ENCODE measurements at regions not wholly inside any gene's neighbourhood (a gene's known extent, or its start where the extent isn't known, plus 50 kb on each side); places are given as distances from the start of the nearest gene placed in this dataset.

- H3K4ac ChIP-seq (ENCODE audit: low read depth, low read length), result no peak overlapping the region
- no peak for DNase-seq
- no CpG with 5 or more reads among the region's 3 CpGs for WGBS (ENCODE audit: extremely low coverage, insufficient coverage, insufficient read length)
- no peaks in the 10 kb centered on the region for H3K36me3 ChIP-seq (ENCODE audit: control insufficient read depth in 1 of 2, insufficient read depth in 2 of 2, low read length in 2 of 2)
- H2AK5ac ChIP-seq (ENCODE audit: low read length), result no peak overlapping the region
- no peak overlapping the region for H3K23ac ChIP-seq (ENCODE audit: low read length)
- H4K91ac ChIP-seq (ENCODE audit: low read depth, low read length), result no peak overlapping the region
- no peak overlapping the region for H2BK12ac ChIP-seq (ENCODE audit: low read length)
- H3K27me3 ChIP-seq (ENCODE audit: insufficient read depth, low read length), result no peaks in the 10 kb centered on the region
- H3K27ac ChIP-seq (ENCODE audit: low read depth, low read length), result no peak overlapping the region
- no peaks in the 10 kb centered on the region for H3K9me3 ChIP-seq (ENCODE audit: insufficient read depth, low read depth, low read length)
- no peaks in the 10 kb centered on the region for H3K4me1 ChIP-seq (ENCODE audit: control insufficient read depth in 1 of 2, insufficient read depth in 2 of 2, low read length in 2 of 2)
- H4K8ac ChIP-seq (ENCODE audit: low read depth, low read length), result no peak overlapping the region
- H4K12ac ChIP-seq (ENCODE audit: low read depth, low read length), result no peak overlapping the region
- H2BK120ac ChIP-seq (ENCODE audit: insufficient read depth, low read length, poor library complexity), result no peak overlapping the region
- H3K79me1 ChIP-seq (ENCODE audit: low read length), result no peaks in the 10 kb centered on the region
- no peak overlapping the region for H2AFZ ChIP-seq (ENCODE audit: insufficient read depth, low read length, poor library complexity)
- H3K18ac ChIP-seq (ENCODE audit: low read length), result no peak overlapping the region
- H3K9ac ChIP-seq (ENCODE audit: low read length), result no peak overlapping the region
- H3K79me2 ChIP-seq (ENCODE audit: control insufficient read depth, insufficient read depth, low read length, poor library complexity), result no peaks in the 10 kb centered on the region
- no peak overlapping the region for H2BK5ac ChIP-seq (ENCODE audit: low read depth, low read length, poor library complexity)
- no peak overlapping the region for H3K4me2 ChIP-seq (ENCODE audit: low read length)
- H3K14ac ChIP-seq (ENCODE audit: low read length), result no peak overlapping the region
- no peak overlapping the region for H3K4me3 ChIP-seq (ENCODE audit: low read depth, low read length)
Observed at GRCh38 chr2:142234741-142235140, 103.9 kb upstream of the LRP1B start.

GRCh38 chr2:142223309-142223708, 92.5 kb upstream of the LRP1B start:
- no peak overlapping the region for H3K27ac ChIP-seq (ENCODE audit: low read depth, low read length)
- H3K36me3 ChIP-seq (ENCODE audit: control insufficient read depth in 1 of 2, insufficient read depth in 2 of 2, low read length in 2 of 2), result no peaks in the 10 kb centered on the region
- no peaks in the 10 kb centered on the region for H3K27me3 ChIP-seq (ENCODE audit: insufficient read depth, low read length)
- H3K14ac ChIP-seq (ENCODE audit: low read length), result no peak overlapping the region
- H2AK5ac ChIP-seq (ENCODE audit: low read length), result no peak overlapping the region
- H4K12ac ChIP-seq (ENCODE audit: low read depth, low read length), result no peak overlapping the region
- no peak overlapping the region for H4K91ac ChIP-seq (ENCODE audit: low read depth, low read length)
- H2BK12ac ChIP-seq (ENCODE audit: low read length), result no peak overlapping the region
- no peak overlapping the region for H3K4me2 ChIP-seq (ENCODE audit: low read length)
- H3K9me3 ChIP-seq (ENCODE audit: insufficient read depth, low read depth, low read length), result no peaks in the 10 kb centered on the region
- no peak overlapping the region for H2AFZ ChIP-seq (ENCODE audit: insufficient read depth, low read length, poor library complexity)
- H3K79me1 ChIP-seq (ENCODE audit: low read length), result no peaks in the 10 kb centered on the region
- H3K23ac ChIP-seq (ENCODE audit: low read length), result no peak overlapping the region
- no peaks in the 10 kb centered on the region for H3K4me1 ChIP-seq (ENCODE audit: control insufficient read depth in 1 of 2, insufficient read depth in 2 of 2, low read length in 2 of 2)
- no peak overlapping the region for H3K4me3 ChIP-seq (ENCODE audit: low read depth, low read length)
- H3K9ac ChIP-seq (ENCODE audit: low read length), result no peak overlapping the region
- no peak overlapping the region for H3K4ac ChIP-seq (ENCODE audit: low read depth, low read length)
- H3K79me2 ChIP-seq (ENCODE audit: control insufficient read depth, insufficient read depth, low read length, poor library complexity), result no peaks in the 10 kb centered on the region
- no peak overlapping the region for H3K18ac ChIP-seq (ENCODE audit: low read length)
- H2BK120ac ChIP-seq (ENCODE audit: insufficient read depth, low read length, poor library complexity), result no peak overlapping the region
- H4K8ac ChIP-seq (ENCODE audit: low read depth, low read length), result no peak overlapping the region
- H2BK5ac ChIP-seq (ENCODE audit: low read depth, low read length, poor library complexity), result no peak overlapping the region
- DNase-seq, result no peak

- H2AK5ac ChIP-seq (ENCODE audit: low read length), result no peak overlapping the region
- H4K8ac ChIP-seq (ENCODE audit: low read depth, low read length), result no peak overlapping the region
- no peaks in the 10 kb centered on the region for H3K79me1 ChIP-seq (ENCODE audit: low read length)
- no peaks in the 10 kb centered on the region for H3K36me3 ChIP-seq (ENCODE audit: control insufficient read depth in 1 of 2, insufficient read depth in 2 of 2, low read length in 2 of 2)
- no peak overlapping the region for H2BK5ac ChIP-seq (ENCODE audit: low read depth, low read length, poor library complexity)
- H4K12ac ChIP-seq (ENCODE audit: low read depth, low read length), result no peak overlapping the region
- no peaks in the 10 kb centered on the region for H3K9me3 ChIP-seq (ENCODE audit: insufficient read depth, low read depth, low read length)
- H3K9ac ChIP-seq (ENCODE audit: low read length), result no peak overlapping the region
- H2AFZ ChIP-seq (ENCODE audit: insufficient read depth, low read length, poor library complexity), result no peak overlapping the region
- no peaks in the 10 kb centered on the region for H3K4me1 ChIP-seq (ENCODE audit: control insufficient read depth in 1 of 2, insufficient read depth in 2 of 2, low read length in 2 of 2)
- H2BK120ac ChIP-seq (ENCODE audit: insufficient read depth, low read length, poor library complexity), result no peak overlapping the region
- H3K18ac ChIP-seq (ENCODE audit: low read length), result no peak overlapping the region
- H2BK12ac ChIP-seq (ENCODE audit: low read length), result no peak overlapping the region
- H3K79me2 ChIP-seq (ENCODE audit: control insufficient read depth, insufficient read depth, low read length, poor library complexity), result no peaks in the 10 kb centered on the region
- no peak overlapping the region for H3K23ac ChIP-seq (ENCODE audit: low read length)
- H4K91ac ChIP-seq (ENCODE audit: low read depth, low read length), result no peak overlapping the region
- no peak overlapping the region for H3K14ac ChIP-seq (ENCODE audit: low read length)
- no CpG with 5 or more reads among the region's 1 CpG for WGBS (ENCODE audit: extremely low coverage, insufficient coverage, insufficient read length)
- H3K4ac ChIP-seq (ENCODE audit: low read depth, low read length), result no peak overlapping the region
- no peaks in the 10 kb centered on the region for H3K27me3 ChIP-seq (ENCODE audit: insufficient read depth, low read length)
- H3K27ac ChIP-seq (ENCODE audit: low read depth, low read length), result no peak overlapping the region
- no peak overlapping the region for H3K4me3 ChIP-seq (ENCODE audit: low read depth, low read length)
- H3K4me2 ChIP-seq (ENCODE audit: low read length), result no peak overlapping the region
- DNase-seq, result no peak
Observed at GRCh38 chr2:142222715-142223114, 91.9 kb upstream of the LRP1B start.

- Histone ChIP-seq H3K4ac (ENCODE audit: low read depth, low read length) (no peak overlapping the region), H4K91ac (ENCODE audit: low read depth, low read length) (no peak overlapping the region), H2AK5ac (ENCODE audit: low read length) (no peak overlapping the region), H3K27ac (ENCODE audit: low read depth, low read length) (no peak overlapping the region), H3K27me3 (ENCODE audit: insufficient read depth, low read length) (no peaks in the 10 kb centered on the region), H3K9me3 (ENCODE audit: insufficient read depth, low read depth, low read length) (no peaks in the 10 kb centered on the region), H3K4me2 (ENCODE audit: low read length) (no peak overlapping the region), H3K4me1 (ENCODE audit: control insufficient read depth in 1 of 2, insufficient read depth in 2 of 2, low read length in 2 of 2) (no peaks in the 10 kb centered on the region), H3K23ac (ENCODE audit: low read length) (no peak overlapping the region), H2BK120ac (ENCODE audit: insufficient read depth, low read length, poor library complexity) (no peak overlapping the region), H2AFZ (ENCODE audit: insufficient read depth, low read length, poor library complexity) (no peak overlapping the region), H3K79me2 (ENCODE audit: control insufficient read depth, insufficient read depth, low read length, poor library complexity) (no peaks in the 10 kb centered on the region), H4K12ac (ENCODE audit: low read depth, low read length) (no peak overlapping the region), H4K8ac (ENCODE audit: low read depth, low read length) (no peak overlapping the region), H2BK5ac (ENCODE audit: low read depth, low read length, poor library complexity) (no peak overlapping the region), H3K79me1 (ENCODE audit: low read length) (no peaks in the 10 kb centered on the region), H3K4me3 (ENCODE audit: low read depth, low read length) (no peak overlapping the region), H2BK12ac (ENCODE audit: low read length) (peak overlapping the region; percentile 58), H3K36me3 (ENCODE audit: control insufficient read depth in 1 of 2, insufficient read depth in 2 of 2, low read length in 2 of 2) (no peaks in the 10 kb centered on the region), H3K9ac (ENCODE audit: low read length) (no peak overlapping the region), H3K18ac (ENCODE audit: low read length) (no peak overlapping the region), H3K14ac (ENCODE audit: low read length) (no peak overlapping the region)
- WGBS (ENCODE audit: extremely low coverage, insufficient coverage, insufficient read length), result no CpG with 5 or more reads among the region's 3 CpGs
- no peak for DNase-seq
Observed at GRCh38 chr2:142220901-142221300, 90.1 kb upstream of the LRP1B start.

- Histone ChIP-seq H3K23ac (ENCODE audit: low read length) (no peak overlapping the region), H2BK120ac (ENCODE audit: insufficient read depth, low read length, poor library complexity) (no peak overlapping the region), H2BK12ac (ENCODE audit: low read length) (no peak overlapping the region), H3K79me2 (ENCODE audit: control insufficient read depth, insufficient read depth, low read length, poor library complexity) (no peaks in the 10 kb centered on the region), H3K27me3 (ENCODE audit: insufficient read depth, low read length) (no peaks in the 10 kb centered on the region), H3K4me2 (ENCODE audit: low read length) (no peak overlapping the region), H3K27ac (ENCODE audit: low read depth, low read length) (no peak overlapping the region), H3K4ac (ENCODE audit: low read depth, low read length) (no peak overlapping the region), H4K91ac (ENCODE audit: low read depth, low read length) (no peak overlapping the region), H3K4me3 (ENCODE audit: low read depth, low read length) (no peak overlapping the region), H3K9me3 (ENCODE audit: insufficient read depth, low read depth, low read length) (no peaks in the 10 kb centered on the region), H4K8ac (ENCODE audit: low read depth, low read length) (no peak overlapping the region), H3K9ac (ENCODE audit: low read length) (no peak overlapping the region), H3K4me1 (ENCODE audit: control insufficient read depth in 1 of 2, insufficient read depth in 2 of 2, low read length in 2 of 2) (no peaks in the 10 kb centered on the region), H3K18ac (ENCODE audit: low read length) (no peak overlapping the region), H2BK5ac (ENCODE audit: low read depth, low read length, poor library complexity) (no peak overlapping the region), H4K12ac (ENCODE audit: low read depth, low read length) (no peak overlapping the region), H3K36me3 (ENCODE audit: control insufficient read depth in 1 of 2, insufficient read depth in 2 of 2, low read length in 2 of 2) (no peaks in the 10 kb centered on the region), H2AK5ac (ENCODE audit: low read length) (no peak overlapping the region), H2AFZ (ENCODE audit: insufficient read depth, low read length, poor library complexity) (no peak overlapping the region), H3K14ac (ENCODE audit: low read length) (no peak overlapping the region), H3K79me1 (ENCODE audit: low read length) (no peaks in the 10 kb centered on the region)
- no peak for DNase-seq
- no CpG with 5 or more reads among the region's 1 CpG for WGBS (ENCODE audit: extremely low coverage, insufficient coverage, insufficient read length)
Observed at GRCh38 chr2:142220239-142220638, 89.4 kb upstream of the LRP1B start.

Measured in trophoblast cell (in vitro differentiated cells and primary cell).